Tibial nerve (tissue), 4 donors: ENCODE measurements at regions not wholly inside any gene's neighbourhood (a gene's known extent, or its start where the extent isn't known, plus 50 kb on each side); places are given as distances from the start of the nearest gene placed in this dataset.

ENCODE experiments used
- CTCF ChIP-seq, 5 experiments: fragments of 200-600 bp in 3 of 5; fragments of 450-650 bp in 2 of 5; sonication (generic) in 3 of 5; IDR thresholded peaks; one replicate each; pipeline ENCODE4 v1.5.1; 2016 to 2019; ENCODE audit warnings: antibody characterized with exemption in 5 of 5, mild to moderate bottlenecking in 3 of 5, moderate library complexity in 2 of 5
- EP300 ChIP-seq, 2 donors: sonication (generic); formaldehyde crosslinking; IDR thresholded peaks; one replicate each; pipeline ENCODE4 v1.6.1; 2017; ENCODE audit warnings: antibody characterized with exemption in 2 of 2, mild to moderate bottlenecking in 1 of 2

- TF ChIP-seq CTCF (IDR thresholded peaks at IDR 0.05) (no peak), EP300 (IDR thresholded peaks at IDR 0.05) (no peak)
Measured at GRCh38 chr11:119780222-119780953, 51.4 kb upstream of the NECTIN1 start.
